Liver (tissue), 8 donors: ENCODE measurements at regions not wholly inside any gene's neighbourhood (a gene's known extent, or its start where the extent isn't known, plus 50 kb on each side); places are given as distances from the start of the nearest gene placed in this dataset.

Experiments
- DNase-seq: peaks from one replicate; pipeline ENCODE4 v3.0.0-alpha.2; 2017; ENCODE audit warnings: low spot score
- H3K27ac ChIP-seq, 2 donors: one replicate each; pipeline ENCODE4 v1.7.0; 2013; ENCODE audit warnings: inconsistent platforms in 2 of 2, low read length in 2 of 2, control low read depth in 1 of 2, low read depth in 1 of 2, mild to moderate bottlenecking in 1 of 2
- H3K27me3 ChIP-seq, 4 donors: one replicate each; pipeline versions ENCODE4 v1.6.1 to v1.7.0; 2013; ENCODE audit warnings: low read length in 3 of 4, inconsistent platforms in 1 of 4, mild to moderate bottlenecking in 1 of 4, moderate library complexity in 1 of 4; ENCODE audit not compliant: control insufficient read depth in 4 of 4, insufficient read depth in 4 of 4
- H3K36me3 ChIP-seq, 4 donors: one replicate each; pipeline versions ENCODE4 v1.6.1 to v1.7.0; 2013; ENCODE audit warnings: low read length in 3 of 4, mild to moderate bottlenecking in 3 of 4, low read depth in 1 of 4, moderate library complexity in 1 of 4; ENCODE audit not compliant: control insufficient read depth in 4 of 4, insufficient read depth in 3 of 4
- H3K4me1 ChIP-seq, 4 donors: one replicate each; pipeline versions ENCODE4 v1.6.1 to v1.7.0; 2013; ENCODE audit warnings: low read length in 3 of 4, mild to moderate bottlenecking in 3 of 4, moderate library complexity in 1 of 4; ENCODE audit not compliant: control insufficient read depth in 4 of 4, insufficient read depth in 4 of 4
- H3K4me3 ChIP-seq, 3 donors: one replicate each; pipeline versions ENCODE4 v1.6.1 to v1.7.0; 2013; ENCODE audit warnings: low read length in 3 of 3, control low read depth in 1 of 3, low read depth in 1 of 3, mild to moderate bottlenecking in 1 of 3
- H3K9ac ChIP-seq, 2 donors: one replicate each; pipeline ENCODE4 v1.7.0; 2013; ENCODE audit warnings: low read length in 2 of 2, mild to moderate bottlenecking in 2 of 2, moderate library complexity in 2 of 2, control low read depth in 1 of 2, low read depth in 1 of 2
- H3K9me3 ChIP-seq, 4 donors: one replicate each; pipeline versions ENCODE4 v1.6.1 to v1.7.0; 2013; ENCODE audit warnings: low read length in 3 of 4; ENCODE audit not compliant: control insufficient read depth in 4 of 4
- ATF3 ChIP-seq: IDR thresholded peaks from 2 replicates; pipeline ENCODE4 v1.6.1; 2016; ENCODE audit warnings: antibody characterized with exemption
- CTCF ChIP-seq: fragments of 150-350 bp; IDR thresholded peaks from 2 replicates; pipeline ENCODE4 v1.5.1; 2017; ENCODE audit warnings: improper control_type of control experiment, low read depth, low read length; ENCODE audit not compliant: missing input control
- EGR1 ChIP-seq, 2 donors: IDR thresholded peaks; 2 replicates each; pipeline ENCODE4 v1.6.1; 2016 to 2018; ENCODE audit warnings: antibody characterized with exemption in 2 of 2, low read depth in 2 of 2
- FOXA1 ChIP-seq: IDR thresholded peaks from 2 replicates; pipeline ENCODE4 v1.6.1; 2016; ENCODE audit warnings: antibody characterized with exemption
- FOXA2 ChIP-seq: IDR thresholded peaks from 2 replicates; pipeline ENCODE4 v1.6.1; 2016; ENCODE audit warnings: antibody characterized with exemption
- HNF4A ChIP-seq, 2 donors: conservative IDR thresholded peaks; 2 replicates each; pipeline ENCODE4 v1.6.1; 2016; ENCODE audit warnings: antibody characterized with exemption in 2 of 2, mild to moderate bottlenecking in 2 of 2
- HNF4G ChIP-seq: IDR thresholded peaks from 2 replicates; pipeline ENCODE4 v1.6.1; 2016; ENCODE audit warnings: antibody characterized with exemption
- JUND ChIP-seq, 2 donors: IDR thresholded peaks; 2 replicates each; pipeline ENCODE4 v1.6.1; 2016; ENCODE audit warnings: antibody characterized with exemption in 2 of 2
- MAX ChIP-seq: IDR thresholded peaks from 2 replicates; pipeline ENCODE4 v1.6.1; 2016; ENCODE audit warnings: antibody characterized with exemption
- NR2F2 ChIP-seq: IDR thresholded peaks from 2 replicates; pipeline ENCODE4 v1.6.1; 2016; ENCODE audit warnings: antibody characterized with exemption
- RAD21 ChIP-seq, 2 donors: IDR thresholded peaks; 2 replicates each; pipeline ENCODE4 v1.6.1; 2016; ENCODE audit warnings: antibody characterized with exemption in 2 of 2, mild to moderate bottlenecking in 2 of 2
- RXRA ChIP-seq, 2 donors: IDR thresholded peaks; 2 replicates each; pipeline ENCODE4 v1.6.1; 2017 to 2018; ENCODE audit warnings: antibody characterized with exemption in 2 of 2, mild to moderate bottlenecking in 1 of 2
- SP1 ChIP-seq: IDR thresholded peaks from 2 replicates; pipeline ENCODE4 v1.6.1; 2018; ENCODE audit warnings: antibody characterized with exemption, mild to moderate bottlenecking
- TAF1 ChIP-seq: conservative IDR thresholded peaks from 2 replicates; pipeline ENCODE4 v1.6.1; 2016; ENCODE audit warnings: antibody characterized with exemption, mild to moderate bottlenecking
- YY1 ChIP-seq: IDR thresholded peaks from 2 replicates; pipeline ENCODE4 v1.6.1; 2016; ENCODE audit warnings: antibody characterized with exemption, mild to moderate bottlenecking
- ZBTB33 ChIP-seq: IDR thresholded peaks from 2 replicates; pipeline ENCODE4 v1.6.1; 2016; ENCODE audit warnings: antibody characterized with exemption
- WGBS: extraction: QIAGEN DNeasy Blood & Tissue Kit; methylation state at CpG from one replicate; pipeline ENCODE4 v1.1.7; 2013; 5-methylcytosine and 5-hydroxymethylcytosine counted together
- donor health status: healthy.
- donor health status: healthy.
- donor health status: healthy.
- donor health status: healthy.
- donor health status: healthy.

GRCh38 chr12:124080649-124081048 lies 107.6 kb downstream of the ZNF664 start (continued):
- TF ChIP-seq MAX (no peak), CTCF (no peak), HNF4G (no peak), HNF4A (conservative IDR thresholded peaks at IDR 0.05) (no peak), FOXA1 (no peak), RXRA (IDR thresholded peaks at IDR 0.05) (no peak), FOXA2 (no peak)

- Histone ChIP-seq H3K27ac (no peak overlapping the region), H3K9ac (no peak overlapping the region), H3K36me3 (no peaks in the 10 kb centered on the region), H3K4me3 (no peak overlapping the region), H3K4me1 (no peaks in the 10 kb centered on the region), H3K9me3 (no peaks in the 10 kb centered on the region), H3K27me3 (no peaks in the 10 kb centered on the region)
- no peak for DNase-seq
- no peak for TF ChIP-seq SP1
- no peak for TF ChIP-seq YY1
- no peak for TF ChIP-seq RXRA (IDR thresholded peaks at IDR 0.05)
- TF ChIP-seq TAF1 = no peak
- no peak for TF ChIP-seq JUND (IDR thresholded peaks at IDR 0.05)
- TF ChIP-seq FOXA1 = no peak
- no peak for TF ChIP-seq CTCF
- TF ChIP-seq HNF4G = no peak
- TF ChIP-seq ATF3 = no peak
- TF ChIP-seq NR2F2 = no peak
- no peak for TF ChIP-seq FOXA2
- TF ChIP-seq ZBTB33 = no peak
- TF ChIP-seq HNF4A (conservative IDR thresholded peaks at IDR 0.05) = no peak
- TF ChIP-seq RAD21 (IDR thresholded peaks at IDR 0.05) = no peak
- no peak for TF ChIP-seq MAX
- no peak for TF ChIP-seq EGR1 (IDR thresholded peaks at IDR 0.05; ENCODE audit: low read depth in 2 of 2)
- 98% methylated on average over 10 of the region's 10 CpGs for WGBS
These were observed 109.0 kb downstream of the ZNF664 start for GRCh38 chr12:124082012-124082411.
